Naive thymus-derived CD8-positive, alpha-beta T cell (primary cell): ENCODE measurements at regions not wholly inside any gene's neighbourhood (a gene's known extent, or its start where the extent isn't known, plus 50 kb on each side); places are given as distances from the start of the nearest gene placed in this dataset. TPM values are rescaled to one million over a fixed set of nuclear protein-coding genes. Genes with fewer than 3 reads are reported as not detected.

Experiments
- microRNA-seq: library from miRNA; unstranded; fragments of <30 nt; microRNA quantifications from one replicate; pipeline ENCODE4 v1.2.0, GENCODE V29; 2022; ENCODE audit warnings: borderline microRNAs expressed

Small RNAs in the stretch of these regions (microRNA-seq; reads per million reads assigned to microRNA genes)
- not detected for gene MIR6724-3
- not detected for gene MIR6724-4
